Astrocyte of the spinal cord (primary cell): ENCODE measurements at regions not wholly inside any gene's neighbourhood (a gene's known extent, or its start where the extent isn't known, plus 50 kb on each side); places are given as distances from the start of the nearest gene placed in this dataset.
"Not testable (repeated sequence)": the region's sequence is repeated elsewhere in the genome, so short reads cannot be mapped to it uniquely, and the experiment has no call there.

ENCODE experiments used
- DNase-seq: peaks from one replicate; pipeline ENCODE4 v3.0.0; 2011; ENCODE audit warnings: low read depth, low spot score
- H3K4me3 ChIP-seq: 2 replicates; pipeline ENCODE4 v1.5.1; 2011; ENCODE audit warnings: low read depth, mild to moderate bottlenecking, low read length, moderate library complexity
- in situ Hi-C: cut with HindIII; loops from 2 replicates; pipeline ENCODE4 v1.10.0; 2017; ENCODE audit warnings: low sequenced_read_pairs
- TF ChIP-seq, protein P1 (sequence below): IDR thresholded peaks from 2 replicates; pipeline ENCODE4 v1.5.1; 2012; ENCODE audit warnings: low read depth, mild to moderate bottlenecking, low read length, inconsistent platforms

DNA sequence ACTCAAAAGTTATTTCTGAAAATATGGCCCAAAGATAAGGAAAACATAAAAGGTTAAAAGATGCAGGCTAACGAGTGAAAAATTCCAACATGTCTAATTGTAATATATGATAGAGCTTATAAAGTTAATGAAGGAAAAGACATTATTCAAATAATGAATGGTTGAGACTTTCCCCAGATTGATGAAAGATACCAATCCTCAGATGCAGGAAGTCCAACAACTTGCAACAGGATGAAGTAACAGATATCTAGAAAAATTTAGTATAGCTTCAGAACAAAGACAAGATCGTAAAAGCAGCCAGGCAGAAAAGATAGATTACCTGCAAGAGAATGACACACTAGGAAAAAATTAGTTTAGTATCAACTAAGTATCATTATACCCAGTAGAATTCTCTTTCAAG lies 546.4 kb upstream of the PPP2R3A start:
- in situ Hi-C loops, result no loop called here
- no peak overlapping the region for H3K4me3 ChIP-seq
- TF ChIP-seq, protein P1, sequence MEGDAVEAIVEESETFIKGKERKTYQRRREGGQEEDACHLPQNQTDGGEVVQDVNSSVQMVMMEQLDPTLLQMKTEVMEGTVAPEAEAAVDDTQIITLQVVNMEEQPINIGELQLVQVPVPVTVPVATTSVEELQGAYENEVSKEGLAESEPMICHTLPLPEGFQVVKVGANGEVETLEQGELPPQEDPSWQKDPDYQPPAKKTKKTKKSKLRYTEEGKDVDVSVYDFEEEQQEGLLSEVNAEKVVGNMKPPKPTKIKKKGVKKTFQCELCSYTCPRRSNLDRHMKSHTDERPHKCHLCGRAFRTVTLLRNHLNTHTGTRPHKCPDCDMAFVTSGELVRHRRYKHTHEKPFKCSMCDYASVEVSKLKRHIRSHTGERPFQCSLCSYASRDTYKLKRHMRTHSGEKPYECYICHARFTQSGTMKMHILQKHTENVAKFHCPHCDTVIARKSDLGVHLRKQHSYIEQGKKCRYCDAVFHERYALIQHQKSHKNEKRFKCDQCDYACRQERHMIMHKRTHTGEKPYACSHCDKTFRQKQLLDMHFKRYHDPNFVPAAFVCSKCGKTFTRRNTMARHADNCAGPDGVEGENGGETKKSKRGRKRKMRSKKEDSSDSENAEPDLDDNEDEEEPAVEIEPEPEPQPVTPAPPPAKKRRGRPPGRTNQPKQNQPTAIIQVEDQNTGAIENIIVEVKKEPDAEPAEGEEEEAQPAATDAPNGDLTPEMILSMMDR, result no peak
- DNase-seq, result no peak

DNA sequence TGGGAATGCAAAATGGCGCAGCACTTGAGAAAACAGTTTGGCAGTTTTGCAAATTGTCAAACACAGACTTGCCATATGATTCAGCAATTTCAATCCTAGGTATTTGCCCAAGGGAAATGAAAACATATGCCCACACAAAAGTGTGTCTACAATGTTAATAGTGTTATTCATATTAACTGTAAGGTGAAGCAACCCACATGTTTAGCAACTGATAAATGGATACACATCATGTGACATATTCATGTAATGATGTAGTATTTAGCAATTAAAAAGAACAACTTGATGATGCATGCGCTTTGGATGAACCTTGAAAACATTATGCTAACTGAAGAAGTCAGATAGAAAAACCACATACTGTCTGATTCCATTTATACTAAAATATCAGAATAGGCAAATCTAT lies 539.0 kb upstream of the PPP2R3A start:
- in situ Hi-C loops, result no loop called here
- TF ChIP-seq, protein P1, result no peak
- no peak overlapping the region for H3K4me3 ChIP-seq
- DNase-seq, result no peak

DNA sequence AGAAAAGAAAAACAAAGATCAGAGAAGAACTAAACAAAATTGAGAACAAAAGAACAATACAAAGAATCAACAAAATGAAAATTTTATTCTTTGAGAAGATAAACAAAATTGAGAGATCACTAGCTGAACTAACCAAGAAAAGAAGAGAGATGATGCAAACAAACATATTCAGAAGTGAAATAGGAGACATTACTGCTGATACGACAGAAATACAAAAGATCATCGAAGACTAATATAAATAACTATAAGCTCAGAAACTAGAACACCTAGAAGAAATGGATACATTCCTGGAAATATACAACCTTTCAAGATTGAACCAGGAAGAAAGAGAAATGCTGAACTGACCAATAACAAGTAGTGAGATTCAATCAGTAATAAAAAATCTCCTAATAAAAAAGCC lies 533.1 kb upstream of the PPP2R3A start:
- DNase-seq, result no peak
- TF ChIP-seq, protein P1, result no peak
- H3K4me3 ChIP-seq, result no peak overlapping the region
- in situ Hi-C loops, result no loop called here

DNA sequence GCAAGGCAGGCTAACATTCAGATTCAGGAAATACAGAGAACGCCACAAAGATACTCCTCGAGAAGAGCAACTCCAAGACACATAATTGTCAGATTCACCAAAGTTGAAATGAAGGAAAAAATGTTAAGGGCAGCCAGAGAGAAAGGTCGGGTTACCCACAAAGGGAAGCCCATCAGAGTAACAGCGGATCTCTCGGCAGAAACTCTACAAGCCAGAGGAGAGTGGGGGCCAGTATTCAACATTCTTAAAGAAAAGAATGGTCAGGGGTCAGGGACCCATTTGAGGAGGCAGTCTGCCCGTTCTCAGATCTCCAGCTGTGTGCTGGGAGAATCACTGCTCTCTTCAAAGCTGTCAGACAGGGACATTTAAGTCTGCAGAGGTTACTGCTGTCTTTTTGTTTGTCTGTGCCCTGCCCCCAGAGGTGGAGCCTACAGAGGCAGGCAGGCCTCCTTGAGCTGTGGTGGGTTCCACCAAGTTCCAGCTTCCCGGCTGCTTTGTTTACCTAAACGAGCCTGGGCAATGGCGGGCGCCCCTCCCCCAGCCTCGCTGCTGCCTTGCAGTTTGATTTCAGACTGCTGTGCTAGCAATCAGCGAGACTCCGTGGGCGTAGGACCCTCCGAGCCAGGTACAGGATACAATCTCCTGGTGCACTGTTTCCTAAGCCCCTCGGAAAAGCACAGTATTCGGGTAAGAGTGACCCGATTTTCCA lies 526.5 kb upstream of the PPP2R3A start:
- in situ Hi-C loops, H3K4me3 ChIP-seq, DNase-seq: not testable (repeated sequence)

DNA sequence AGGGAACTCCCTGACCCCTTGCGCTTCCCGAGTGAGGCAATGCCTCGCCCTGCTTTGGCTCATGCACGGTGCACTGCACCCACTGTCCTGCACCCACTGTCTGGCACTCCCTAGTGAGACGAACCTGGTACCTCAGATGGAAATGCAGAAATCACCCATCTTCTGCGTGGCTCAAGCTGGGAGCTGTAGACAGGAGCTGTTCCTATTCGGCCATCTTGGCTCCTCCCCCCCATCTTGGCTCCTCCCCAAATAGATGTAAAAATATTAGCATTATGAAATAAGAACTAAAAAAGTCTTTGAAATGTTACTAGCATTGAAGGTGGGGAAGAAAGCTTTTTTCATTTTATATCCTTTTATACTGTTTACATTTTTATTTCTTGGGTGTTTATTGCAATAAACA lies 525.9 kb upstream of the PPP2R3A start:
- DNase-seq, H3K4me3 ChIP-seq, in situ Hi-C loops: not testable (repeated sequence)

DNA sequence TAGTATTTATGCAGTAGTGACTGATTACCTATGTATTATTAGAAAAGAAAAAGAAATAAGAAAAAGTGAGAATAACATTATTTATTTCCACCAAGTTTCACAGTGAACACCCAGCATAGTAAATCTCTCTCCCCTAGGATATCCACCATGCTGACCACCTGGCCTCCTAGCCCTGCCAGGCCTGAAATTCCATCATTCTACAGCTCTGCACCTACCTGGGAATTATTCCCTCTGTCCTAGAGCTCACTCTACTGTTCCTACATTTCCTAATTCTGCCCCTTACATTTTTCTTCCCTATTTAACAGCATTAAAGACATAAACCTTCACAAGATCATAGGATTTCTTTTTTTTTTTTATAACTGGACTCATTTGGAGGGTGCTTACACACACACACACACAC lies 525.3 kb upstream of the PPP2R3A start:
- DNase-seq, result no peak
- H3K4me3 ChIP-seq, result no peak overlapping the region
- in situ Hi-C loops, result no loop called here
- TF ChIP-seq, protein P1, result no peak

DNA sequence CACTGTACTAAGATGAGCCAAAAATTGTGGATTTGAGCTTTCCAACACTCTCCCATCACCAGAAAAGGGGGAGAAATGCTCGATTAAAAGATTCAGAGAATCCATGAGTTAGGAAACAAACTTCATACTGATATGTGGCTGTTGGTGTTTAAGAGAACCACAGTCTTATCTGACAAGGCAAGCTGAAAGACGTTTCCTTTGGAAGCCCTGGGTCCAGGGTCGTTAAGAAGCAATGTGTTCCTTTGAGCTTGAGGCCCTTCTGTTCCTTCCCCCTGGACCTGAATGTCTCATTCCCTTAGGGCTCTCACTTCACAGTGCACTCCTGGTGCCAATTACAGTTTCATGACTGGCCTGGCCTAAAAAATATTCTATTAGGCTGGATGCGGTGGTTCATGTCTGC lies 524.8 kb upstream of the PPP2R3A start:
- TF ChIP-seq, protein P1, result no peak
- in situ Hi-C loops, result no loop called here
- no peak for DNase-seq
- H3K4me3 ChIP-seq, result no peak overlapping the region

DNA sequence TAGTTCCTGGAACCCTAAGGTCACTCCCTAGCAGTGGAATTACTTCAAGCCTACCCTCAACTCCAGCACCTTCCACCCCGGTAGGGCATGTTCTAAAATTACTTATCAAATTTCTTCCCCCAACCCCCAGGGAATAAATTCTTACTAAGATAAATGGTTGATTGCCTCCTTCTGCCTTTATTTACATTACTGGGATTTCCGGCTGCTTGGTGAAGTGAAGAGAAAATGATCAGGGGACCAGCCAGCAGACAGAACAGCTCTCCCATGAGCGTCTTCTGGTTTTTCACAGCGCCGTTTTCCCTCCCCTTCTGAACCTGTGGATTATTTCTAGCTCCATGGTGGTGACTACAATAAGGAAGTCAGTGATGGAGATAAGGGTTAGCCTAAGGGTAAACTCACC lies 521.5 kb upstream of the PPP2R3A start:
- TF ChIP-seq, protein P1, result no peak
- H3K4me3 ChIP-seq, result no peak overlapping the region
- in situ Hi-C loops, result no loop called here
- DNase-seq, result no peak
